Upper lobe of left lung (tissue), 4 donors: ENCODE measurements at regions not wholly inside any gene's neighbourhood (a gene's known extent, or its start where the extent isn't known, plus 50 kb on each side); places are given as distances from the start of the nearest gene placed in this dataset.

Experiments
- EP300 ChIP-seq, 4 donors: sonication (generic); formaldehyde crosslinking; IDR thresholded peaks; one replicate each; pipeline ENCODE4 v1.5.1; 2017; ENCODE audit warnings: antibody characterized with exemption in 4 of 4, control low read depth in 2 of 4
- POLR2A ChIP-seq, 4 donors: fragments of 450-650 bp; IDR thresholded peaks; one replicate each; pipeline ENCODE4 v1.5.1; 2016 to 2017; ENCODE audit warnings: antibody characterized with exemption in 4 of 4, mild to moderate bottlenecking in 2 of 4
- POLR2AphosphoS5 ChIP-seq, 2 donors: sonication (generic); formaldehyde crosslinking; IDR thresholded peaks; one replicate each; pipeline ENCODE4 v1.5.1; 2017; ENCODE audit warnings: antibody characterized with exemption in 2 of 2
- TF ChIP-seq, protein P1 (sequence below), 6 experiments: fragments of 450-650 bp in 4 of 6; fragments of 200-600 bp in 2 of 6; sonication (generic) in 2 of 6; IDR thresholded peaks; one replicate each; pipeline ENCODE4 v1.5.1; 2016 to 2019; ENCODE audit warnings: antibody characterized with exemption in 6 of 6

DNA sequence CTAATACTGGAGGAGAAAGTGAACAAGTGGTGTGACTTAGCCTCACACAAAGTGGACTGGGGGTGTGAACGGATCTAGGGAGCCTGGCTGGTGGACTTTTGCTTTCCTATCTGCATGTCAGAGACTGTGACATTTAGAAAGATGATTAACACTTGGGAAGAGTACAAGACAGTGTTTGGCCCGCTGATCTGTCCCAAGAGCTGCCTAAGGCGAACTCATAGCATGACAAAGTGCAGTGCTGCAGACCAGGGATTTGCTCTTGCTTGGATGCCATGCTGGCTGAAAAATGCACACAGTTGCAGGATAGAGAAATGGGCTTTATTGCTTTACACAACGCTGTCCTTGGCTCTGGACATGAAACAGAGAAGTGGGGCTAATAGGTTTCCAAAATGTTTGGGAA is 386.0 kb upstream of the MAN1A1 start:
- TF ChIP-seq EP300 (IDR thresholded peaks at IDR 0.05) (no peak), POLR2AphosphoS5 (IDR thresholded peaks at IDR 0.05) (no peak), POLR2A (IDR thresholded peaks at IDR 0.05) (no peak)
- TF ChIP-seq, protein P1, sequence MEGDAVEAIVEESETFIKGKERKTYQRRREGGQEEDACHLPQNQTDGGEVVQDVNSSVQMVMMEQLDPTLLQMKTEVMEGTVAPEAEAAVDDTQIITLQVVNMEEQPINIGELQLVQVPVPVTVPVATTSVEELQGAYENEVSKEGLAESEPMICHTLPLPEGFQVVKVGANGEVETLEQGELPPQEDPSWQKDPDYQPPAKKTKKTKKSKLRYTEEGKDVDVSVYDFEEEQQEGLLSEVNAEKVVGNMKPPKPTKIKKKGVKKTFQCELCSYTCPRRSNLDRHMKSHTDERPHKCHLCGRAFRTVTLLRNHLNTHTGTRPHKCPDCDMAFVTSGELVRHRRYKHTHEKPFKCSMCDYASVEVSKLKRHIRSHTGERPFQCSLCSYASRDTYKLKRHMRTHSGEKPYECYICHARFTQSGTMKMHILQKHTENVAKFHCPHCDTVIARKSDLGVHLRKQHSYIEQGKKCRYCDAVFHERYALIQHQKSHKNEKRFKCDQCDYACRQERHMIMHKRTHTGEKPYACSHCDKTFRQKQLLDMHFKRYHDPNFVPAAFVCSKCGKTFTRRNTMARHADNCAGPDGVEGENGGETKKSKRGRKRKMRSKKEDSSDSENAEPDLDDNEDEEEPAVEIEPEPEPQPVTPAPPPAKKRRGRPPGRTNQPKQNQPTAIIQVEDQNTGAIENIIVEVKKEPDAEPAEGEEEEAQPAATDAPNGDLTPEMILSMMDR (IDR thresholded peaks at IDR 0.05): no peak
